ENCODE measurements at regions not wholly inside any gene's neighbourhood (a gene's known extent, or its start where the extent isn't known, plus 50 kb on each side); places are given as distances from the start of the nearest gene placed in this dataset.

- H3K4me1 ChIP-seq: no peaks in the 10 kb centered on the region
- intact Hi-C loops (cut with DNase I): no loop called here
- no peak overlapping the region for H3K27ac ChIP-seq
- peaks cover 0 to 11% of the 10 kb centered on the region in 2 donors for H3K9me3 ChIP-seq
- TF ChIP-seq CTCF (IDR thresholded peaks at IDR 0.05): no peak
- H3K27me3 ChIP-seq: no peaks in the 10 kb centered on the region
- no peaks in the 10 kb centered on the region for H3K36me3 ChIP-seq
- no peak overlapping the region for H3K4me3 ChIP-seq
- DNase-seq (ENCODE audit: low spot score in 2 of 2): no peak
Measured at GRCh38 chr18:10365901-10366300, 88.5 kb upstream of the APCDD1 start.

DNA sequence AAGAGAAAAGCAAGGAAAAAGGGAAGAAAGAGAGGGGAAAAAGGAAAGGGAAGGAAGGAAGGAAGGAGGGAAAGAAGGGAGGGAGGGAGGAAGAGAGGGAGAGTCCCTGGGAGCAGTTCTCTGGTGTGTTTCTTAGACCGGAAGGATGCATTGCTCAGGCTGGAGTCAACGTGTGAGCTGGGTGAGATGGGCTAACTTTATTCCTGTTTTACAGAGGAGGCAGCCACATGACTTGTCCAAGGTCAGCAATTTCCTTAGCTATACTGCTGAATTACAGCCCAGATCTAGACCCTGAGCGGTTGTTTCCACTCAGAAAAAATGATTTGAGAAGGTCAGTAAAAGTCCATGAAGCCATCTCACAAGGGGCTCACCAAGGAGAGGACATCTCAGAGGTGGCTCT is 86.6 kb upstream of the APCDD1 start:
- no peaks in the 10 kb centered on the region for H3K4me1 ChIP-seq
- no peak for TF ChIP-seq CTCF (IDR thresholded peaks at IDR 0.05)
- no peaks in the 10 kb centered on the region for H3K27me3 ChIP-seq
- no peaks in the 10 kb centered on the region for H3K36me3 ChIP-seq
- no peak overlapping the region for H3K27ac ChIP-seq
- no peak for DNase-seq (ENCODE audit: low spot score in 2 of 2)
- no peak overlapping the region for H3K4me3 ChIP-seq
- H3K9me3 ChIP-seq: peaks cover 0 to 10% of the 10 kb centered on the region in 2 donors
- intact Hi-C loops (cut with DNase I): no loop called here

- no peak for DNase-seq (ENCODE audit: low spot score in 2 of 2)
- H3K4me1 ChIP-seq: no peaks in the 10 kb centered on the region
- H3K36me3 ChIP-seq: no peaks in the 10 kb centered on the region
- peaks cover 0 to under 1% of the 10 kb centered on the region in 2 donors for H3K9me3 ChIP-seq
- intact Hi-C loops (cut with DNase I): no loop called here
- no peak for TF ChIP-seq CTCF (IDR thresholded peaks at IDR 0.05)
- no peaks in the 10 kb centered on the region for H3K27me3 ChIP-seq
- H3K27ac ChIP-seq: no peak overlapping the region
- H3K4me3 ChIP-seq: no peak overlapping the region
Measured at GRCh38 chr18:10368456-10369453, 85.7 kb upstream of the APCDD1 start.

GRCh38 chr18:10370716-10371115 is 83.7 kb upstream of the APCDD1 start:
- Histone ChIP-seq H3K4me1 (no peaks in the 10 kb centered on the region), H3K27ac (no peak overlapping the region), H3K9me3 (no peaks in the 10 kb centered on the region), H3K27me3 (no peaks in the 10 kb centered on the region), H3K4me3 (no peak overlapping the region), H3K36me3 (no peaks in the 10 kb centered on the region)
- no peak for TF ChIP-seq CTCF (IDR thresholded peaks at IDR 0.05)
- DNase-seq (ENCODE audit: low spot score in 2 of 2): no peak
- intact Hi-C loops (cut with DNase I): no loop called here

DNA sequence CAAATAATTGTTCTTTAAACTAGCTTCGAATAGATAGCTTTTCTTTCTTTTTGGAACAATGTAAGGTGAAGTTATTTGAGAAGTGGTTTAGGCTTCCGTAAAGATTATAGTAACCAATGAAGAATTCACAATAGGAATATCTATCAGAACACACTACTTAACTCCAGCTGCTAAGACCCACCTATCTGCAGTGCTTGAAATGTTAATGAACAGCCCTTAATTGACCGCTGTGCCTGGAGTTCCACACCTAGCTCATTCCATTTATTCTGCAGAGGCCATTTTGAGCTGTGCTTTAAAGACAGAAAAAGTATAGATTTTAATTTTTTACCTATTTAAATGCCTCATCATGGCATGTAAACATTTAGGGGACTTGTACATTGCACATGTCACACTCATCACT is 83.3 kb upstream of the APCDD1 start:
- intact Hi-C loops (cut with DNase I): no loop called here
- no peak for DNase-seq (ENCODE audit: low spot score in 2 of 2)
- H3K4me1 ChIP-seq: no peaks in the 10 kb centered on the region
- H3K36me3 ChIP-seq: no peaks in the 10 kb centered on the region
- H3K4me3 ChIP-seq: no peak overlapping the region
- H3K27me3 ChIP-seq: no peaks in the 10 kb centered on the region
- no peak overlapping the region for H3K27ac ChIP-seq
- TF ChIP-seq CTCF (IDR thresholded peaks at IDR 0.05): no peak
- no peaks in the 10 kb centered on the region for H3K9me3 ChIP-seq
